Mammary epithelial cell (primary cell): ENCODE measurements at regions not wholly inside any gene's neighbourhood (a gene's known extent, or its start where the extent isn't known, plus 50 kb on each side); places are given as distances from the start of the nearest gene placed in this dataset.

Source experiments
- CTCF ChIP-seq, 2 donors: IDR thresholded peaks in 1 of 2; conservative IDR thresholded peaks in 1 of 2; 2 replicates each; pipeline ENCODE4 v1.5.1; 2011 to 2012; ENCODE audit warnings: inconsistent platforms in 2 of 2, low read length in 2 of 2, mild to moderate bottlenecking in 2 of 2, control low read depth in 1 of 2, low read depth in 1 of 2; ENCODE audit not compliant: insufficient read depth in 1 of 2; ENCODE audit errors: extremely low read depth in 1 of 2
- EZH2 ChIP-seq: IDR thresholded peaks from 2 replicates; pipeline ENCODE4 v1.6.1; 2012; ENCODE audit warnings: low read length, inconsistent platforms, borderline replicate concordance

GRCh38 chr14:106564058-106564643, 1037.8 kb downstream of the TMEM121 start:
- TF ChIP-seq CTCF (conservative IDR thresholded peaks at IDR 0.05 in 1 of 2, IDR thresholded peaks at IDR 0.05 in 1 of 2; ENCODE audit: extremely low read depth in 1 of 2, insufficient read depth in 1 of 2, low read depth in 1 of 2, low read length in 2 of 2) (peak; percentile 46 to 57), EZH2 (no peak)
